Pancreas (tissue), 10 donors: ENCODE measurements at regions not wholly inside any gene's neighbourhood (a gene's known extent, or its start where the extent isn't known, plus 50 kb on each side); places are given as distances from the start of the nearest gene placed in this dataset.
A peak's percentile ranks its signal among the peaks of the same experiment; 100 is the strongest.

Source experiments
- ATAC-seq, 4 donors: fragments of 200-7000 bp; cut with Tn5 transposase; one replicate each; pipeline versions ENCODE4 v1.8.0 to v1.9.1; 2020; ENCODE audit warnings: mild to moderate bottlenecking in 4 of 4, moderate library complexity in 4 of 4
- DNase-seq, 6 donors: peaks; one replicate each; pipeline ENCODE4 v3.0.0-alpha.2; 2020
- FAIRE-seq: peaks from 2 replicates; lab custom pipeline; 2012; peaks lifted over from hg19 to GRCh38; lab: Jason Lieb, UNC
- H3K27ac ChIP-seq, 4 donors: fragments of 200-600 bp; sonication (generic); 1 replicate in 3 of 4; 2 replicates in 1 of 4; pipeline versions ENCODE4 v1.5.0 to v1.8.0; 2020
- H3K27me3 ChIP-seq, 4 donors: fragments of 200-600 bp; one replicate each; pipeline ENCODE4 v1.8.0; 2021
- H3K36me3 ChIP-seq, 3 donors: fragments of 200-600 bp; sonication (generic) in 1 of 3; one replicate each; pipeline versions ENCODE4 v1.5.0 to v1.8.0; 2020 to 2021
- H3K4me1 ChIP-seq, 3 donors: fragments of 200-600 bp; one replicate each; pipeline ENCODE4 v1.8.0; 2021
- H3K4me3 ChIP-seq, 4 donors: fragments of 200-600 bp; sonication (generic) in 2 of 4; one replicate each; pipeline versions ENCODE4 v1.5.0 to v1.8.0; 2020 to 2021
- H3K9me3 ChIP-seq, 4 donors: fragments of 200-600 bp; one replicate each; pipeline ENCODE4 v1.8.0; 2021
- CTCF ChIP-seq, 4 donors: fragments of 200-600 bp; sonication (generic) in 3 of 4; IDR thresholded peaks; one replicate each; pipeline versions ENCODE4 v1.5.0 to v1.8.0; 2021; ENCODE audit warnings: antibody characterized with exemption in 4 of 4
- WGBS, 2 donors: extraction: QIAGEN DNeasy Blood & Tissue Kit; methylation state at CpG; one replicate each; pipeline ENCODE4 v1.1.7; 2013; 5-methylcytosine and 5-hydroxymethylcytosine counted together
- intact Hi-C, 3 donors: fragments of 100-400 bp; cut with DNase I; formaldehyde crosslinking; loops; one replicate each; pipeline versions ENCODE4 v1.11.1 to v1.14.2; 2022
- donor health status: healthy with polysubstance abuse.
- donor health status: DM: no; HTN: no; CAD: no; lungs with moderate emphysema.
- donor health status: DM: no; HTN: no; CAD: no.
- donor health status: control.
- donor health status: control.
- donor health status: Bipolar disorder and iron deficiency.
- donor health status: DM: yes; HTN: yes; CAD: no.
- donor health status: DM: no; HTN: no; CAD: no.
- donor health status: DM: no; HTN: no; CAD: no.
- donor health status: DM: yes; HTN: yes; CAD: no.

GRCh38 chr19:32268381-32268780 lies 77.0 kb upstream of the ZNF507 start:
- DNase-seq (no peak), ATAC-seq (no peak), FAIRE-seq (no peak)
- H3K27me3 ChIP-seq: peaks cover 0 to 3% (median 0%) of the 10 kb centered on the region in 4 donors
- no peaks in the 10 kb centered on the region for H3K9me3 ChIP-seq
- no peaks in the 10 kb centered on the region for H3K36me3 ChIP-seq
- no peak for TF ChIP-seq CTCF (IDR thresholded peaks at IDR 0.05)
- intact Hi-C loops: no loop called here
- 68 to 78% methylated on average over 3 of the region's 3 CpGs for WGBS, 2 donors
- no peak overlapping the region for H3K27ac ChIP-seq
- H3K4me3 ChIP-seq: no peak overlapping the region
- no peaks in the 10 kb centered on the region for H3K4me1 ChIP-seq

GRCh38 chr19:32269831-32270230 lies 75.6 kb upstream of the ZNF507 start:
- TF ChIP-seq CTCF (IDR thresholded peaks at IDR 0.05): no peak
- intact Hi-C loops: no loop called here
- Histone ChIP-seq H3K9me3 (no peaks in the 10 kb centered on the region), H3K36me3 (no peaks in the 10 kb centered on the region), H3K27ac (no peak overlapping the region), H3K27me3 (peaks cover 0 to under 1% (median 0%) of the 10 kb centered on the region in 4 donors), H3K4me1 (no peaks in the 10 kb centered on the region), H3K4me3 (no peak overlapping the region)
- 49 to 50% methylated on average over 5 of the region's 5 CpGs for WGBS, 2 donors
- no peak for DNase-seq
- no peak for FAIRE-seq
- peak in 1 of 4 donors; percentile 19 for ATAC-seq

- H3K4me3 ChIP-seq: no peak overlapping the region
- H3K27me3 ChIP-seq: no peaks in the 10 kb centered on the region
- no peak for TF ChIP-seq CTCF (IDR thresholded peaks at IDR 0.05)
- H3K27ac ChIP-seq: no peak overlapping the region
- FAIRE-seq (no peak), DNase-seq (no peak), ATAC-seq (no peak)
- H3K36me3 ChIP-seq: no peaks in the 10 kb centered on the region
- intact Hi-C loops: no loop called here
- H3K4me1 ChIP-seq: no peaks in the 10 kb centered on the region
- no peaks in the 10 kb centered on the region for H3K9me3 ChIP-seq
These were observed 71.9 kb upstream of the ZNF507 start for GRCh38 chr19:32273483-32273882.

- intact Hi-C loops: no loop called here
- ATAC-seq: no peak
- no peaks in the 10 kb centered on the region for H3K9me3 ChIP-seq
- peaks cover 0 to 6% (median 0%) of the 10 kb centered on the region in 4 donors for H3K27me3 ChIP-seq
- no peak for DNase-seq
- H3K27ac ChIP-seq: no peak overlapping the region
- H3K4me3 ChIP-seq: no peak overlapping the region
- 44 to 47% methylated on average over 4 of the region's 4 CpGs for WGBS, 2 donors
- no peaks in the 10 kb centered on the region for H3K36me3 ChIP-seq
- no peak for TF ChIP-seq CTCF (IDR thresholded peaks at IDR 0.05)
- no peaks in the 10 kb centered on the region for H3K4me1 ChIP-seq
- no peak for FAIRE-seq
These were observed 58.3 kb upstream of the ZNF507 start for GRCh38 chr19:32287086-32287485.

GRCh38 chr19:32287811-32288227 lies 57.6 kb upstream of the ZNF507 start:
- intact Hi-C loops: no loop called here
- no peak for FAIRE-seq
- no peaks in the 10 kb centered on the region for H3K4me1 ChIP-seq
- TF ChIP-seq CTCF (IDR thresholded peaks at IDR 0.05): no peak
- ATAC-seq: peak; percentile 55 to 78 (median 74)
- peak in 5 of 6 donors; percentile 17 to 63 (median 30) for DNase-seq
- WGBS, 2 donors: 17 to 22% methylated on average over 12 of the region's 12 CpGs
- H3K27me3 ChIP-seq: peaks cover 0 to 6% (median 0%) of the 10 kb centered on the region in 4 donors
- H3K36me3 ChIP-seq: no peaks in the 10 kb centered on the region
- no peak overlapping the region for H3K27ac ChIP-seq
- no peak overlapping the region for H3K4me3 ChIP-seq
- H3K9me3 ChIP-seq: no peaks in the 10 kb centered on the region
